Common myeloid progenitor, CD34-positive (primary cell): ENCODE measurements at regions not wholly inside any gene's neighbourhood (a gene's known extent, or its start where the extent isn't known, plus 50 kb on each side); places are given as distances from the start of the nearest gene placed in this dataset.
A peak's percentile ranks its signal among the peaks of the same experiment; 100 is the strongest.

Source experiments
- CTCF ChIA-PET: fragments of 350-600 bp; sonication (Branson Sonifier 250); formaldehyde crosslinking; loops from one replicate; lab custom pipeline; 2021; ENCODE audit warnings: antibody characterized with exemption; lab: Charles Lee
- POLR2A ChIA-PET: fragments of 350-600 bp; sonication (Branson Sonifier 250); formaldehyde crosslinking; loops from one replicate; lab custom pipeline; 2021; ENCODE audit warnings: antibody characterized with exemption; lab: Charles Lee
- DNase-seq, 3 donors: peaks; one replicate each; pipeline versions ENCODE4 v3.0.0 to v3.0.0-alpha.2; 2013
- H3K27ac ChIP-seq, 2 experiments: 1 replicate in 1 of 2; 2 replicates in 1 of 2; pipeline ENCODE4 v1.7.0; 2013; ENCODE audit warnings: inconsistent platforms in 2 of 2, low read length in 2 of 2, mild to moderate bottlenecking in 2 of 2, low read depth in 1 of 2, moderate library complexity in 1 of 2; ENCODE audit not compliant: severe bottlenecking in 2 of 2, insufficient read depth in 1 of 2, poor library complexity in 1 of 2
- H3K27me3 ChIP-seq, 5 experiments: replicated peaks in 2 of 5; 1 replicate in 3 of 5; 2 replicates in 2 of 5; pipeline versions ENCODE4 v1.6.1 to v1.7.0; 2013; ENCODE audit warnings: low read length in 4 of 5, mild to moderate bottlenecking in 2 of 5, moderate library complexity in 2 of 5, inconsistent platforms in 1 of 5; ENCODE audit not compliant: insufficient read depth in 5 of 5, control insufficient read depth in 4 of 5
- H3K36me3 ChIP-seq, 4 experiments: 1 replicate in 2 of 4; 2 replicates in 2 of 4; pipeline versions ENCODE4 v1.6.1 to v1.7.0; 2013; ENCODE audit warnings: low read length in 3 of 4, control low read depth in 1 of 4, mild to moderate bottlenecking in 1 of 4; ENCODE audit not compliant: control insufficient read depth in 4 of 4, insufficient read depth in 4 of 4
- H3K4me1 ChIP-seq, 4 experiments: 1 replicate in 3 of 4; 2 replicates in 1 of 4; pipeline versions ENCODE4 v1.6.1 to v1.7.1; 2013; ENCODE audit warnings: low read length in 3 of 4, mild to moderate bottlenecking in 3 of 4, control low read depth in 1 of 4, inconsistent platforms in 1 of 4, moderate library complexity in 1 of 4; ENCODE audit not compliant: control insufficient read depth in 4 of 4, insufficient read depth in 4 of 4; ENCODE audit errors: control extremely low read depth in 1 of 4
- H3K4me3 ChIP-seq, 7 experiments: 1 replicate in 4 of 7; 2 replicates in 3 of 7; pipeline versions ENCODE4 v1.5.1 to v1.7.0; 2013; ENCODE audit warnings: mild to moderate bottlenecking in 7 of 7, low read length in 6 of 7, moderate library complexity in 6 of 7, inconsistent platforms in 2 of 7, low read depth in 2 of 7, control low read depth in 1 of 7; ENCODE audit not compliant: insufficient read depth in 4 of 7, control insufficient read depth in 1 of 7; ENCODE audit errors: extremely low read depth in 1 of 7
- H3K9me3 ChIP-seq, 5 experiments: 1 replicate in 4 of 5; 2 replicates in 1 of 5; pipeline versions ENCODE4 v1.6.1 to v1.7.1; 2013; ENCODE audit warnings: low read length in 4 of 5, mild to moderate bottlenecking in 2 of 5, inconsistent platforms in 1 of 5, low read depth in 1 of 5, moderate library complexity in 1 of 5; ENCODE audit not compliant: control insufficient read depth in 4 of 5, insufficient read depth in 2 of 5; ENCODE audit errors: control extremely low read depth in 1 of 5
- WGBS: methylation state at CpG from one replicate; pipeline ENCODE4 v1.1.5; 2013; ENCODE audit not compliant: insufficient coverage; 5-methylcytosine and 5-hydroxymethylcytosine counted together

- Histone ChIP-seq H3K27me3 (peaks cover 1 to 11% (median 2%) of the 10 kb centered on the region in 5 experiments), H3K27ac (no peak overlapping the region), H3K4me3 (no peak overlapping the region), H3K9me3 (no peaks in the 10 kb centered on the region), H3K36me3 (no peaks in the 10 kb centered on the region), H3K4me1 (no peaks in the 10 kb centered on the region)
- CTCF ChIA-PET, result no interaction called here
- no peak for DNase-seq
- POLR2A ChIA-PET, result no interaction called here
- WGBS, result 77% methylated on average over 4 of the region's 7 CpGs
These were observed 78.2 kb upstream of the NLRP1 start for GRCh38 chr17:5662409-5663085.

GRCh38 chr17:5665164-5665563 lies 80.9 kb upstream of the NLRP1 start:
- no peak overlapping the region for H3K27ac ChIP-seq

GRCh38 chr17:5667871-5668270 lies 83.6 kb upstream of the NLRP1 start:
- ChIA-PET CTCF (interaction anchor here (1.0 to 2.7 kb wide), 3 partner anchors 74 to 80 kb away, joined by 4 to 8 read pairs (median 5); no protein-coding TSS in a partner anchor), POLR2A (no interaction called here)
- Histone ChIP-seq H3K4me1 (no peaks in the 10 kb centered on the region), H3K27me3 (peaks cover 0 to 13% (median 2%) of the 10 kb centered on the region in 5 experiments), H3K36me3 (no peaks in the 10 kb centered on the region), H3K4me3 (no peak overlapping the region), H3K27ac (no peak overlapping the region), H3K9me3 (no peaks in the 10 kb centered on the region)
- 80% methylated on average over 2 of the region's 6 CpGs for WGBS
- DNase-seq, result peak; percentile 12 to 27 (median 18)

More at GRCh38 chr17:5665164-5665563, 80.9 kb upstream of the NLRP1 start:
- WGBS, result 86% methylated on average over 11 of the region's 12 CpGs
- H3K4me1 ChIP-seq, result no peaks in the 10 kb centered on the region
- H3K36me3 ChIP-seq, result no peaks in the 10 kb centered on the region
- H3K4me3 ChIP-seq, result no peak overlapping the region
- no peak for DNase-seq
- ChIA-PET POLR2A (no interaction called here), CTCF (no interaction called here)
- H3K27me3 ChIP-seq, result peaks cover under 1 to 18% (median 2%) of the 10 kb centered on the region in 5 experiments
- H3K9me3 ChIP-seq, result no peaks in the 10 kb centered on the region

GRCh38 chr17:5668557-5669138 lies 84.3 kb upstream of the NLRP1 start:
- DNase-seq, result no peak
- Histone ChIP-seq H3K9me3 (no peaks in the 10 kb centered on the region), H3K4me3 (no peak overlapping the region), H3K4me1 (no peaks in the 10 kb centered on the region), H3K27me3 (peaks cover 0 to 13% (median 1%) of the 10 kb centered on the region in 5 experiments), H3K27ac (no peak overlapping the region), H3K36me3 (no peaks in the 10 kb centered on the region)
- POLR2A ChIA-PET, result no interaction called here
- 77% methylated on average over 2 of the region's 2 CpGs for WGBS
- CTCF ChIA-PET, result interaction anchor here (1.0 to 2.7 kb wide), 3 partner anchors 75 to 81 kb away, joined by 4 to 8 read pairs (median 5); no protein-coding TSS in a partner anchor

- Histone ChIP-seq H3K27ac (no peak overlapping the region), H3K9me3 (no peaks in the 10 kb centered on the region), H3K27me3 (peaks cover 0 to 13% (median under 1%) of the 10 kb centered on the region in 5 experiments), H3K4me3 (no peak overlapping the region), H3K36me3 (no peaks in the 10 kb centered on the region), H3K4me1 (no peaks in the 10 kb centered on the region)
- WGBS, result 92% methylated on average over 5 of the region's 5 CpGs
- no peak for DNase-seq
- CTCF ChIA-PET, result no interaction called here
- POLR2A ChIA-PET, result no interaction called here
These were observed 84.9 kb upstream of the NLRP1 start for GRCh38 chr17:5669191-5669590.

- no peak overlapping the region for H3K4me3 ChIP-seq
- H3K9me3 ChIP-seq, result no peaks in the 10 kb centered on the region
- WGBS, result 100% methylated on average over 2 of the region's 3 CpGs
- ChIA-PET POLR2A (no interaction called here), CTCF (interaction anchor here (1.2 kb wide), 1 partner anchor 77 kb away, joined by 3 read pairs; no protein-coding TSS in a partner anchor)
- H3K36me3 ChIP-seq, result no peaks in the 10 kb centered on the region
- no peak overlapping the region for H3K27ac ChIP-seq
- H3K27me3 ChIP-seq, result peaks cover 0 to 13% (median 5%) of the 10 kb centered on the region in 5 experiments
- H3K4me1 ChIP-seq, result no peaks in the 10 kb centered on the region
- no peak for DNase-seq
These were observed 87.8 kb upstream of the NLRP1 start for GRCh38 chr17:5672141-5672540.

GRCh38 chr17:5672815-5673430 lies 88.6 kb upstream of the NLRP1 start:
- 58% methylated on average over 5 of the region's 5 CpGs for WGBS
- Histone ChIP-seq H3K4me3 (no peak overlapping the region), H3K36me3 (no peaks in the 10 kb centered on the region), H3K4me1 (no peaks in the 10 kb centered on the region), H3K27me3 (peaks cover 0 to 13% (median 5%) of the 10 kb centered on the region in 5 experiments), H3K27ac (no peak overlapping the region), H3K9me3 (no peaks in the 10 kb centered on the region)
- no peak for DNase-seq
- ChIA-PET POLR2A (no interaction called here), CTCF (interaction anchor here (1.2 kb wide), 1 partner anchor 78 kb away, joined by 3 read pairs; no protein-coding TSS in a partner anchor)
